Activated CD8-positive, alpha-beta memory T cell treated with anti-CD3 and anti-CD28 coated beads, Interleukin-2, amount 10 ng/mL, durations not matched to agents 7 days and 5 days (primary cell): ENCODE measurements at regions not wholly inside any gene's neighbourhood (a gene's known extent, or its start where the extent isn't known, plus 50 kb on each side); places are given as distances from the start of the nearest gene placed in this dataset.

ENCODE experiments used
- ATAC-seq: fragments of 150-1000 bp; cut with Tn5 transposase; one replicate; pipeline ENCODE4 v1.10.0; 2021; ENCODE audit warnings: moderate library complexity
- CTCF ChIA-PET: fragments of 350-600 bp; sonication (Branson Sonifier 250); formaldehyde crosslinking; loops from one replicate; lab custom pipeline; 2021; ENCODE audit warnings: antibody characterized with exemption; lab: Charles Lee
- DNase-seq: peaks from one replicate; pipeline ENCODE4 v3.0.0-alpha.2; 2020
- H3K27ac Mint-ChIP-seq: one replicate; pipeline ENCODE4 v1.8.0; 2021; ENCODE audit warnings: mild to moderate bottlenecking, mixed read lengths
- H3K27me3 Mint-ChIP-seq: one replicate; pipeline ENCODE4 v1.8.0; 2021; ENCODE audit warnings: mixed read lengths
- H3K36me3 Mint-ChIP-seq: one replicate; pipeline ENCODE4 v1.8.0; 2021; ENCODE audit warnings: mild to moderate bottlenecking, mixed read lengths
- H3K4me1 Mint-ChIP-seq: one replicate; pipeline ENCODE4 v1.8.0; 2021; ENCODE audit warnings: mixed read lengths
- H3K4me3 Mint-ChIP-seq: one replicate; pipeline ENCODE4 v1.8.0; 2021; ENCODE audit warnings: mild to moderate bottlenecking, moderate library complexity, mixed read lengths
- H3K9me3 Mint-ChIP-seq: one replicate; pipeline ENCODE4 v1.8.0; 2022; ENCODE audit warnings: low read depth, mixed read lengths

- Mint-ChIP-seq H3K4me1 (peaks cover 32% of the 10 kb centered on the region), H3K4me3 (no peak overlapping the region), H3K36me3 (no peaks in the 10 kb centered on the region), H3K27ac (no peak overlapping the region), H3K27me3 (peaks cover 27% of the 10 kb centered on the region), H3K9me3 (no peaks in the 10 kb centered on the region)
- CTCF ChIA-PET, result interaction anchor here (0.9 kb wide), 1 partner anchor 182 kb away, joined by 3 read pairs; no protein-coding TSS in a partner anchor
- no peak for DNase-seq
- ATAC-seq, result no peak
Observed at GRCh38 chr15:70303981-70304380, 206.3 kb upstream of the TLE3 start.

GRCh38 chr15:70302360-70302759 is 204.6 kb upstream of the TLE3 start:
- ATAC-seq, result no peak
- CTCF ChIA-PET, result interaction anchor here (2.5 kb wide), 1 partner anchor 186 kb away, joined by 11 read pairs; no protein-coding TSS in a partner anchor
- peaks cover 30% of the 10 kb centered on the region for H3K27me3 Mint-ChIP-seq

GRCh38 chr15:70301396-70301795 is 203.7 kb upstream of the TLE3 start:
- peaks cover 18% of the 10 kb centered on the region for H3K4me1 Mint-ChIP-seq
- H3K9me3 Mint-ChIP-seq, result no peaks in the 10 kb centered on the region
- H3K27me3 Mint-ChIP-seq, result peaks cover 33% of the 10 kb centered on the region
- no peak for ATAC-seq
- H3K36me3 Mint-ChIP-seq, result no peaks in the 10 kb centered on the region
- CTCF ChIA-PET, result interaction anchor here (1.4 to 2.5 kb wide), 3 partner anchors 41 to 226 kb away, joined by 3 to 11 read pairs (median 4); no protein-coding TSS in a partner anchor
- no peak overlapping the region for H3K4me3 Mint-ChIP-seq
- no peak for DNase-seq
- H3K27ac Mint-ChIP-seq, result no peak overlapping the region

More at GRCh38 chr15:70302360-70302759, 204.6 kb upstream of the TLE3 start:
- Mint-ChIP-seq H3K4me1 (peaks cover 21% of the 10 kb centered on the region), H3K36me3 (no peaks in the 10 kb centered on the region), H3K27ac (no peak overlapping the region), H3K9me3 (no peaks in the 10 kb centered on the region), H3K4me3 (no peak overlapping the region)
- DNase-seq, result no peak

- peak overlapping the region; percentile 58 for H3K27ac Mint-ChIP-seq
- H3K36me3 Mint-ChIP-seq, result no peaks in the 10 kb centered on the region
Observed at GRCh38 chr15:70299931-70300869, 202.5 kb upstream of the TLE3 start.

GRCh38 chr15:70297465-70298058 is 199.8 kb upstream of the TLE3 start:
- CTCF ChIA-PET, result interaction anchor here (1.0 kb wide), 1 partner anchor 190 kb away, joined by 4 read pairs; no protein-coding TSS in a partner anchor
- no peaks in the 10 kb centered on the region for H3K9me3 Mint-ChIP-seq

More at GRCh38 chr15:70299931-70300869, 202.5 kb upstream of the TLE3 start:
- Mint-ChIP-seq H3K4me3 (no peak overlapping the region), H3K9me3 (no peaks in the 10 kb centered on the region), H3K4me1 (peaks cover 18% of the 10 kb centered on the region), H3K27me3 (peaks cover 36% of the 10 kb centered on the region)
- CTCF ChIA-PET, result interaction anchor here (1.0 to 2.5 kb wide), 6 partner anchors 40 to 227 kb away, joined by 3 to 11 read pairs (median 4); no protein-coding TSS in a partner anchor
- ATAC-seq, result peak; percentile 97
- peak; percentile 94 for DNase-seq

GRCh38 chr15:70294731-70295305 is 197.1 kb upstream of the TLE3 start:
- H3K36me3 Mint-ChIP-seq, result no peaks in the 10 kb centered on the region

More at GRCh38 chr15:70297465-70298058, 199.8 kb upstream of the TLE3 start:
- no peak overlapping the region for H3K27ac Mint-ChIP-seq
- no peak overlapping the region for H3K4me3 Mint-ChIP-seq
- no peak for DNase-seq
- H3K36me3 Mint-ChIP-seq, result no peaks in the 10 kb centered on the region
- H3K27me3 Mint-ChIP-seq, result peaks cover 44% of the 10 kb centered on the region
- H3K4me1 Mint-ChIP-seq, result peaks cover 18% of the 10 kb centered on the region
- ATAC-seq, result no peak

GRCh38 chr15:70293591-70294470 is 196.1 kb upstream of the TLE3 start:
- Mint-ChIP-seq H3K27ac (no peak overlapping the region), H3K4me3 (no peak overlapping the region), H3K9me3 (no peaks in the 10 kb centered on the region), H3K27me3 (peaks cover 73% of the 10 kb centered on the region), H3K36me3 (no peaks in the 10 kb centered on the region), H3K4me1 (no peaks in the 10 kb centered on the region)
- no peak for DNase-seq
- ATAC-seq, result no peak
- CTCF ChIA-PET, result interaction anchor here (0.5 kb wide), 1 partner anchor 1620 kb away, joined by 4 read pairs; no protein-coding TSS in a partner anchor

More at GRCh38 chr15:70294731-70295305, 197.1 kb upstream of the TLE3 start:
- CTCF ChIA-PET, result no interaction called here
- Mint-ChIP-seq H3K4me1 (peaks cover 1% of the 10 kb centered on the region), H3K27me3 (peaks cover 64% of the 10 kb centered on the region), H3K27ac (no peak overlapping the region), H3K9me3 (no peaks in the 10 kb centered on the region), H3K4me3 (no peak overlapping the region)
- no peak for DNase-seq
- ATAC-seq, result no peak

GRCh38 chr15:70293138-70293537 is 195.4 kb upstream of the TLE3 start:
- Mint-ChIP-seq H3K4me1 (no peaks in the 10 kb centered on the region), H3K9me3 (no peaks in the 10 kb centered on the region), H3K36me3 (no peaks in the 10 kb centered on the region), H3K27ac (no peak overlapping the region), H3K4me3 (no peak overlapping the region), H3K27me3 (peaks cover 69% of the 10 kb centered on the region)
- DNase-seq, result no peak
- CTCF ChIA-PET, result interaction anchor here (0.5 kb wide), 1 partner anchor 1620 kb away, joined by 4 read pairs; no protein-coding TSS in a partner anchor
- ATAC-seq, result no peak

- Mint-ChIP-seq H3K36me3 (no peaks in the 10 kb centered on the region), H3K27ac (no peak overlapping the region), H3K27me3 (peaks cover 64% of the 10 kb centered on the region), H3K9me3 (no peaks in the 10 kb centered on the region), H3K4me1 (no peaks in the 10 kb centered on the region), H3K4me3 (no peak overlapping the region)
- CTCF ChIA-PET, result no interaction called here
- DNase-seq, result no peak
- ATAC-seq, result no peak
Observed at GRCh38 chr15:70292076-70292760, 194.5 kb upstream of the TLE3 start.

- DNase-seq, result no peak
- Mint-ChIP-seq H3K36me3 (no peaks in the 10 kb centered on the region), H3K4me1 (no peaks in the 10 kb centered on the region), H3K9me3 (no peaks in the 10 kb centered on the region), H3K4me3 (no peak overlapping the region), H3K27ac (no peak overlapping the region), H3K27me3 (peaks cover 63% of the 10 kb centered on the region)
- CTCF ChIA-PET, result no interaction called here
- no peak for ATAC-seq
Observed at GRCh38 chr15:70291305-70292075, 193.8 kb upstream of the TLE3 start.

- Mint-ChIP-seq H3K27me3 (peaks cover 61% of the 10 kb centered on the region), H3K27ac (no peak overlapping the region)
- CTCF ChIA-PET, result no interaction called here
Observed at GRCh38 chr15:70290708-70291107, 193.0 kb upstream of the TLE3 start.

More at GRCh38 chr15:70290708-70291107, 193.0 kb upstream of the TLE3 start:
- Mint-ChIP-seq H3K9me3 (no peaks in the 10 kb centered on the region), H3K36me3 (no peaks in the 10 kb centered on the region), H3K4me1 (no peaks in the 10 kb centered on the region), H3K4me3 (no peak overlapping the region)
- ATAC-seq, result no peak
- no peak for DNase-seq
